K562 (cell line): ENCODE measurements at regions not wholly inside any gene's neighbourhood (a gene's known extent, or its start where the extent isn't known, plus 50 kb on each side); places are given as distances from the start of the nearest gene placed in this dataset.

Source experiments
- ATAC-seq: fragments of 200-7000 bp; cut with Tn5 transposase; 3 replicates; pipeline ENCODE4 v1.9.1; 2020; ENCODE audit warnings: moderate library complexity
- BruUV-seq: library from RNA; stranded (reverse); fragments of 400-500 nt; replicated peaks from 2 replicates; lab custom pipeline; 2021; lab: Mats Ljungman, UMichigan
- CTCF ChIA-PET: fragments of 300-600 bp; formaldehyde crosslinking; extraction: SDS; loops from one replicate; lab custom pipeline; 2021; ENCODE audit warnings: low intra/inter-chr PET ratio; lab: Yijun Ruan, JAX
- POLR2A ChIA-PET: fragments of 300-600, 350-650 bp; sonication (Branson Sonifier 250); formaldehyde crosslinking; extraction: SDS; loops from one replicate; lab custom pipeline; 2021; ENCODE audit warnings: antibody characterized with exemption, inconsistent platforms; lab: Yijun Ruan, JAX
- DNase-seq, 4 experiments: peaks; one replicate each; pipeline versions ENCODE4 v3.0.0 to v3.0.0-alpha.2; 2011 to 2018; ENCODE audit warnings: low spot score in 3 of 4, mixed read lengths in 3 of 4; ENCODE audit errors: extremely low read depth in 1 of 4
- FAIRE-seq: peaks from 2 replicates; lab custom pipeline; 2011; peaks lifted over from hg19 to GRCh38; lab: Jason Lieb, UNC
- H2AFZ ChIP-seq: 2 replicates; pipeline ENCODE4 v1.6.0; 2011; ENCODE audit warnings: low read depth, low read length, control low read depth, inconsistent platforms
- H3K27ac ChIP-seq: fragments of 200-600 bp; 3 replicates; pipeline ENCODE4 v1.8.0; 2011; ENCODE audit warnings: low read depth, mild to moderate bottlenecking, control low read depth, inconsistent platforms, low read length, moderate library complexity, mixed read lengths; ENCODE audit errors: extremely low read depth
- H3K27me3 ChIP-seq, 2 experiments: fragments of 300-600 bp in 1 of 2; 2 replicates in 1 of 2; 3 replicates in 1 of 2; pipeline versions ENCODE4 v1.6.0 to v1.8.0; 2011; ENCODE audit warnings: inconsistent platforms in 2 of 2, low read length in 2 of 2, mild to moderate bottlenecking in 1 of 2, mixed read lengths in 1 of 2, moderate library complexity in 1 of 2; ENCODE audit not compliant: control insufficient read depth in 2 of 2, insufficient read depth in 2 of 2
- H3K36me3 ChIP-seq: fragments of 300-600 bp; 3 replicates; pipeline ENCODE4 v1.8.0; 2011; ENCODE audit warnings: mild to moderate bottlenecking, low read length, inconsistent platforms; ENCODE audit not compliant: control insufficient read depth, insufficient read depth
- H3K4me1 ChIP-seq, 2 experiments: fragments of 200-600 bp in 1 of 2; replicated peaks in 1 of 2; 2 replicates in 1 of 2; 3 replicates in 1 of 2; pipeline versions ENCODE4 v1.5.1 to v1.8.0; 2011; ENCODE audit warnings: inconsistent platforms in 2 of 2, low read length in 2 of 2, mild to moderate bottlenecking in 1 of 2, mixed read lengths in 1 of 2, moderate library complexity in 1 of 2; ENCODE audit not compliant: control insufficient read depth in 2 of 2, insufficient read depth in 2 of 2
- H3K4me2 ChIP-seq: 2 replicates; pipeline ENCODE4 v1.6.1; 2011; ENCODE audit warnings: low read length, control low read depth, inconsistent platforms, mixed read lengths; ENCODE audit not compliant: insufficient read depth
- H3K4me3 ChIP-seq: fragments of 200-600 bp; sonication (generic), shearing (Covaris generic); 2 replicates; pipeline ENCODE4 v1.5.1; 2016; ENCODE audit warnings: control low read depth, inconsistent platforms
- H3K79me2 ChIP-seq: fragments of 200-600 bp; 3 replicates; pipeline ENCODE4 v1.8.0; 2011; ENCODE audit warnings: low read length, inconsistent platforms; ENCODE audit not compliant: control insufficient read depth, insufficient read depth
- H3K9ac ChIP-seq, 2 experiments: 2 replicates each; pipeline versions ENCODE4 v1.6.0 to v1.6.1; 2011; ENCODE audit warnings: low read depth in 2 of 2, low read length in 2 of 2, control low read depth in 1 of 2, inconsistent platforms in 1 of 2, mild to moderate bottlenecking in 1 of 2, mixed read lengths in 1 of 2; ENCODE audit not compliant: insufficient read depth in 1 of 2
- H3K9me1 ChIP-seq: one replicate; pipeline ENCODE4 v1.6.0; 2011; ENCODE audit warnings: inconsistent platforms, mild to moderate bottlenecking, low read length, moderate library complexity; ENCODE audit not compliant: control insufficient read depth, insufficient read depth
- H3K9me3 ChIP-seq: replicated peaks from 2 replicates; pipeline ENCODE4 v1.5.1; 2011; ENCODE audit warnings: low read depth, low read length, inconsistent platforms; ENCODE audit not compliant: control insufficient read depth, insufficient read depth
- H4K20me1 ChIP-seq: replicated peaks from 2 replicates; pipeline ENCODE4 v1.6.1; 2011; ENCODE audit warnings: low read length, inconsistent platforms, mixed read lengths; ENCODE audit not compliant: control insufficient read depth, insufficient read depth
- ATF7 ChIP-seq: fragments of 450-650 bp; IDR thresholded peaks from 2 replicates; pipeline ENCODE4 v1.7.1; 2014; ENCODE audit warnings: mild to moderate bottlenecking, moderate library complexity
- CEBPB ChIP-seq: fragments of 450-650 bp; IDR thresholded peaks from 2 replicates; pipeline ENCODE4 v1.6.1; 2016; ENCODE audit warnings: missing genetic modification characterization, missing compliant biosample characterization
- DACH1 ChIP-seq: fragments of 450-650 bp; IDR thresholded peaks from 2 replicates; pipeline ENCODE4 v1.6.1; 2018; ENCODE audit not compliant: partially characterized antibody
- DDX20 ChIP-seq: fragments of 450-650 bp; IDR thresholded peaks from 2 replicates; pipeline ENCODE4 v1.6.1; 2016; ENCODE audit warnings: missing genetic modification characterization, low read depth, mild to moderate bottlenecking, missing compliant biosample characterization, moderate library complexity
- HIVEP1 ChIP-seq: fragments of 250-450 bp; sonication (Bioruptor Pico); IDR thresholded peaks from 2 replicates; pipeline ENCODE4 v1.4.0; 2020; ENCODE audit warnings: mild to moderate bottlenecking
- IRF9 ChIP-seq: fragments of 450-650 bp; IDR thresholded peaks from 2 replicates; pipeline ENCODE4 v1.6.1; 2016; ENCODE audit warnings: missing biosample characterization, missing genetic modification characterization
- KHSRP ChIP-seq: fragments of 450-650 bp; IDR thresholded peaks from 2 replicates; pipeline ENCODE4 v1.6.1; 2017
- MIER1 ChIP-seq: fragments of 450-650 bp; IDR thresholded peaks from 2 replicates; pipeline ENCODE4 v1.6.1; 2016; ENCODE audit warnings: antibody characterized with exemption, mild to moderate bottlenecking, low read depth
- SNIP1 ChIP-seq: fragments of 450-650 bp; IDR thresholded peaks from 2 replicates; pipeline ENCODE4 v1.7.1; 2017; ENCODE audit warnings: low read depth, mild to moderate bottlenecking
- THRB ChIP-seq: fragments of 450-650 bp; formaldehyde crosslinking; conservative IDR thresholded peaks from 2 replicates; pipeline ENCODE4 v1.4.0; 2022; ENCODE audit warnings: mild to moderate bottlenecking, missing genetic modification characterization
- ZBED1 ChIP-seq: IDR thresholded peaks from 2 replicates; pipeline ENCODE4 v1.6.1; 2014
- WGBS: fragments of 100-300 bp; shearing (Covaris generic); methylation state at CpG from one replicate; pipeline ENCODE4 v1.1.6; 2016; ENCODE audit warnings: low coverage, mixed read lengths; ENCODE audit not compliant: insufficient coverage; ENCODE audit errors: missing lambda C conversion rate; 5-methylcytosine and 5-hydroxymethylcytosine counted together
- in situ Hi-C: fragments of 300-500 bp; cut with MboI; formaldehyde crosslinking; loops from 4 replicates; pipeline ENCODE4 v1.15.0; 2018; ENCODE audit warnings: inconsistent platforms, mixed read lengths
- intact Hi-C: fragments of 100-400 bp; cut with micrococcal nuclease; formaldehyde crosslinking; loops from 2 replicates; pipeline ENCODE4 v1.14.2; 2022
- TF ChIP-seq, protein P1 (sequence below): fragments of 250-450 bp; sonication (Bioruptor Pico); IDR thresholded peaks from 2 replicates; pipeline ENCODE4 v1.9.0; 2021; ENCODE audit warnings: mild to moderate bottlenecking

DNA sequence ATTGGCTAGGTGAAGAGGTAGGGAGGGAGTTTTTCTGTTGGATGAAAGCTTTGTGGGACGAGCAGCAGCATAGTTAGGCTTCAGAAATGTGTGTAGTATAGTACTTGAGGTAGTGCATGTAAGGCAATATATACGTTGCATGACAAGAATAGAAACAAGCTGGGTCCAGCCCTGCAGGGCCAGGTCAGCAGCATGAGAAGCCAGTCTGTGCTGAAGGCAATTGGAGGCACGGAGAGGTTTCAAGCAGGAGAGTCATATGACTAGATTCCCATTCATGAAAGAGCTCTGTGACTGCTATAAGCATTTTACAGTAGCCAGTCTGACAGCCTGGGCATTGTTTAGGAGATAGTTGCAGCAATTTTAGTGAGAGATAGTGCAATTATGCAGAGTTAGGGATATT lies 84.2 kb upstream of the DSCAM start:
- CTCF ChIA-PET = no interaction called here
- Histone ChIP-seq H3K4me2 (no peak overlapping the region), H3K27me3 (no peaks in the 10 kb centered on the region), H4K20me1 (no peaks in the 10 kb centered on the region), H3K4me3 (no peak overlapping the region), H3K9me1 (no peaks in the 10 kb centered on the region), H3K4me1 (no peaks in the 10 kb centered on the region), H3K36me3 (no peaks in the 10 kb centered on the region), H3K27ac (no peak overlapping the region), H2AFZ (no peak overlapping the region), H3K9me3 (no peaks in the 10 kb centered on the region; the same call in 1 of the 2 replicates), H3K9ac (no peak overlapping the region), H3K79me2 (no peaks in the 10 kb centered on the region)
- no peak for FAIRE-seq
- TF ChIP-seq HIVEP1 (CRISPR knock-in tag) (no peak), ATF7 (no peak), MIER1 (no peak), DACH1 (no peak), DDX20 (tag) (no peak), CEBPB (no peak), KHSRP (no peak), IRF9 (tag) (no peak), THRB (CRISPR knock-in tag) (no peak), ZBED1 (no peak), SNIP1 (no peak)
- TF ChIP-seq, protein P1, sequence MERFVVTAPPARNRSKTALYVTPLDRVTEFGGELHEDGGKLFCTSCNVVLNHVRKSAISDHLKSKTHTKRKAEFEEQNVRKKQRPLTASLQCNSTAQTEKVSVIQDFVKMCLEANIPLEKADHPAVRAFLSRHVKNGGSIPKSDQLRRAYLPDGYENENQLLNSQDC (CRISPR knock-in tag) = no peak
- intact Hi-C loops = no loop called here
- no peak for DNase-seq
- POLR2A ChIA-PET = no interaction called here
- no TSS peak for BruUV-seq
- no peak for ATAC-seq
- WGBS = 0% methylated on average over 3 of the region's 3 CpGs
- in situ Hi-C loops = no loop called here
